Prostate gland (tissue), 2 donors: ENCODE measurements at regions not wholly inside any gene's neighbourhood (a gene's known extent, or its start where the extent isn't known, plus 50 kb on each side); places are given as distances from the start of the nearest gene placed in this dataset.

Experiments used
- POLR2A ChIP-seq: fragments of 450-650 bp; IDR thresholded peaks from one replicate; pipeline ENCODE4 v1.6.1; 2016; ENCODE audit warnings: antibody characterized with exemption, mild to moderate bottlenecking
- POLR2AphosphoS5 ChIP-seq: sonication (generic); formaldehyde crosslinking; IDR thresholded peaks from one replicate; pipeline ENCODE4 v1.6.1; 2017; ENCODE audit warnings: antibody characterized with exemption
- TF ChIP-seq, protein P1 (sequence below), 4 experiments: fragments of 200-600 bp in 2 of 4; fragments of 450-650 bp in 2 of 4; sonication (generic) in 2 of 4; IDR thresholded peaks; 1 replicate in 3 of 4; 2 replicates in 1 of 4; pipeline ENCODE4 v1.5.1; 2016 to 2019; ENCODE audit warnings: antibody characterized with exemption in 4 of 4, mild to moderate bottlenecking in 2 of 4, moderate library complexity in 2 of 4

- TF ChIP-seq POLR2A, result no peak
- TF ChIP-seq, protein P1, sequence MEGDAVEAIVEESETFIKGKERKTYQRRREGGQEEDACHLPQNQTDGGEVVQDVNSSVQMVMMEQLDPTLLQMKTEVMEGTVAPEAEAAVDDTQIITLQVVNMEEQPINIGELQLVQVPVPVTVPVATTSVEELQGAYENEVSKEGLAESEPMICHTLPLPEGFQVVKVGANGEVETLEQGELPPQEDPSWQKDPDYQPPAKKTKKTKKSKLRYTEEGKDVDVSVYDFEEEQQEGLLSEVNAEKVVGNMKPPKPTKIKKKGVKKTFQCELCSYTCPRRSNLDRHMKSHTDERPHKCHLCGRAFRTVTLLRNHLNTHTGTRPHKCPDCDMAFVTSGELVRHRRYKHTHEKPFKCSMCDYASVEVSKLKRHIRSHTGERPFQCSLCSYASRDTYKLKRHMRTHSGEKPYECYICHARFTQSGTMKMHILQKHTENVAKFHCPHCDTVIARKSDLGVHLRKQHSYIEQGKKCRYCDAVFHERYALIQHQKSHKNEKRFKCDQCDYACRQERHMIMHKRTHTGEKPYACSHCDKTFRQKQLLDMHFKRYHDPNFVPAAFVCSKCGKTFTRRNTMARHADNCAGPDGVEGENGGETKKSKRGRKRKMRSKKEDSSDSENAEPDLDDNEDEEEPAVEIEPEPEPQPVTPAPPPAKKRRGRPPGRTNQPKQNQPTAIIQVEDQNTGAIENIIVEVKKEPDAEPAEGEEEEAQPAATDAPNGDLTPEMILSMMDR (IDR thresholded peaks at IDR 0.05), result no peak
- TF ChIP-seq POLR2AphosphoS5, result no peak
Measured at GRCh38 chr2:136319237-136319636, 201.3 kb upstream of the CXCR4 start.
